ENCODE measurements at regions not wholly inside any gene's neighbourhood (a gene's known extent, or its start where the extent isn't known, plus 50 kb on each side); places are given as distances from the start of the nearest gene placed in this dataset.
"Not testable (repeated sequence)": the region's sequence is repeated elsewhere in the genome, so short reads cannot be mapped to it uniquely, and the experiment has no call there.

- TF ChIP-seq CTCF (IDR thresholded peaks at IDR 0.05; ENCODE audit: low read depth, low read length): no peak
- DNase-seq (ENCODE audit: extremely low read depth, low read depth): no peak
These were observed 63.1 kb downstream of the MTNR1B start for GRCh38 chr11:93032580-93032979.

- no peak for DNase-seq (ENCODE audit: extremely low read depth, low read depth)
- TF ChIP-seq CTCF (IDR thresholded peaks at IDR 0.05; ENCODE audit: low read depth, low read length): no peak
These were observed 63.6 kb downstream of the MTNR1B start for GRCh38 chr11:93033093-93033492.

- no peak for TF ChIP-seq CTCF (IDR thresholded peaks at IDR 0.05; ENCODE audit: low read depth, low read length)
- no peak for DNase-seq (ENCODE audit: extremely low read depth, low read depth)
These were observed 64.7 kb downstream of the MTNR1B start for GRCh38 chr11:93034031-93034722.

GRCh38 chr11:93034723-93035039 is 65.2 kb downstream of the MTNR1B start:
- no peak for TF ChIP-seq CTCF (IDR thresholded peaks at IDR 0.05; ENCODE audit: low read depth, low read length)
- no peak for DNase-seq (ENCODE audit: extremely low read depth, low read depth)

- DNase-seq (ENCODE audit: extremely low read depth, low read depth): no peak
- no peak for TF ChIP-seq CTCF (IDR thresholded peaks at IDR 0.05; ENCODE audit: low read depth, low read length)
These were observed 69.1 kb downstream of the MTNR1B start for GRCh38 chr11:93038521-93038920.

GRCh38 chr11:93039531-93040240 is 70.2 kb downstream of the MTNR1B start:
- no peak for TF ChIP-seq CTCF (IDR thresholded peaks at IDR 0.05; ENCODE audit: low read depth, low read length)
- no peak for DNase-seq (ENCODE audit: extremely low read depth, low read depth)

- no peak for DNase-seq (ENCODE audit: extremely low read depth, low read depth)
- TF ChIP-seq CTCF (IDR thresholded peaks at IDR 0.05; ENCODE audit: low read depth, low read length): no peak
These were observed 72.2 kb downstream of the MTNR1B start for GRCh38 chr11:93041682-93042081.

- DNase-seq (ENCODE audit: extremely low read depth, low read depth): not testable (repeated sequence)
These were observed 73.7 kb downstream of the MTNR1B start for GRCh38 chr11:93043186-93043585.

Data from AG09319 (cell line).